NCI-H2196 treated with DMSO at 0.1 percent for 48 hours (cell line): ENCODE measurements at regions not wholly inside any gene's neighbourhood (a gene's known extent, or its start where the extent isn't known, plus 50 kb on each side); places are given as distances from the start of the nearest gene placed in this dataset.

Source experiments
- DNase-seq: peaks from one replicate; lab custom pipeline; 2025; ENCODE audit not compliant: unreplicated experiment; lab: John Stamatoyannopoulos, UW

DNA sequence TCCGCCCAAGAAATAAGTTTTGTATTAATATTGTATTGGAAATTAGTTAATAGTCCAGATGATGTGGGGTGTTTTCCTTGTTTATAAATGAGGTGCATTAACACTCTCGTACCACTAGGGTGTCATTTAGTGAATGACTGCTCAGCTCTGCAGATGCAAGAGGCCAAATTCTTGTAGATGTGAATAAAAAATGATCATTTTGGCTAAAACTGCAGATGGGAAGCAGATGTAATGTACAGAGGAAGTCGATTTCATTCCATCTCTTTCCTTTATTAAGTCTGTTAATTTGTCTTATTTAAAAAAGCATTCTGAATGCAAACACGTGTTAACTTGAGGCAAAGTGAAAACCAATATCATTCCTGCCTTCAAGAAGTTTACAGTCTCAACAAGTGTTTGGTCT, 108.1 kb downstream of the DHX15 start:
- no peak for DNase-seq

DNA sequence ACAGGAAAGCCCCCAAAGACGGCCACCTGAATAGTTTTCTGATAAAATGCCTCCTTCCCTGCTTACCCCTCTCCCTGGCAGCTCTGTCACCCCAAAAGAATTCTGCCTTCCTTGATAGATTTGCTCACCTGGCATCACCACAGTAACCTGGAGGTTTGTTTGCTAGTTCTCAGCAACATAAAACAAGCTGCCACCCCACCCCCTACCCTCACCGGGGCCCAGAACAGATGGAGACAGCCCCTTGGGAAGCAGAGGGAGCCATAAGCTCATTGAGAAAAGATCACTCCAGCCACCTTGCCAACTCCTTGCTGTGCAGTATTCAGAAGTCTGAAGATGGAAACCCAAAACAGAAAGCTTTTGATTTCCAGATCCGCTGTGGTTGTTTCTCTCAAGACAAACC, 108.6 kb downstream of the DHX15 start:
- DNase-seq, result no peak

DNA sequence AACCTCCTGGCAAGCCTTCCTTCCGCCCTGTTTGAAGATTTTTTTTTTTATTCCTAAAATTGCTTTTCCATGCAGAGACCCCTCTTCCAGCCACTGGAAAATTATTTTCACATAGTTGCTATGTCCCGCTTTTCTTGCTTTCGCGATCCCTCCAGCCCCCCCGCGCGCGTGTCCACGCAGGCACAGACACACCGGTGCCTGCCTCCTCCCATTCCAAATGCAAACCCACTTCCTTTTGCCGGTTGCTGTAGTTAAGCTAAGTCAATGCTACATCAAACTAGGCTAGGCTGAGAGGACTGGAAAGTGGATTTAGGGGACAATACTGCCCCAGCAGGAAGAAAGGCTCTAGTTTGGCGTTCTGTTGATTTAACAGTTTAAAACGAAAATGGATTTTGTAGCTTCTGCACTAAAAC, 111.0 kb downstream of the DHX15 start:
- peak; percentile 30 for DNase-seq

DNA sequence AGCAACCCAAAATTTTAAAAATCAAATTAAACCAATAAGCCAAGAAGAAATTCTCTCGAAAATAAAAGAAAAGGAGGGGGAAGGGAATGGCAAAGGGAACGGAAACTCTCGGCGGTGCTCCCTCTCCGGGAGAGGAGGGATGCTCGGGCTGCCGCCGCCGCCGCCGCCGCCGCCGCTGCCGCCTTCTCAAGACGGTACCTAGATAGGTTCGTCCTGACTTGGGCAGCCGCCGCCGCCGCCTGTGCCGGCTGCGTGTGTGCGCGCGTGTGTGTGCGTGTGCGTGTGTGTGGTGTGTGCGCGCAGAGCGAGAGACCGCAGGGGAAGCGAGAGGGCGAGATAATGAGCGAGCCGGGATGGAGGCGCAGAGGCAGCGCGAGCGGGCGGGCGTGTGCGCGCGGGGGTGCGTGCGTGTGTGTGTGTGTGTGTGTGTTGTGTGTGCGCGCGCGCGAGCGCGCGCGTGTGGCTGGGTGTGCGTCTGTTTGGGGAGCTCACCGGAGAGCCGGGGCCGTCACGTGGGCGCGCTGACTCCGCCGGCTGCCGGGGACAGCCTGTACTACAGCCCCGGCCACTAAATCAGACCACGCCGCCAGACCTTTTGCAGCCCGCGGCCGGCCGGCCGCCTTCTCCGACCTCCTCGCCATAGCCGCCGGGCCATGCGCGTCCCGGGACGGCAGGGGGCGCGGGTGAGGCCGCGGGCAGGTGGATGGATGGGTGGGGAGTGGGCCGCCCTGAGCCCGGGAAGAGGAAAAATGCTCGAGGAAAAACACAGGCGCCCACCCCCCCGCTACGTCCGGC, 111.6 kb downstream of the DHX15 start:
- DNase-seq, result peak; percentile 67

DNA sequence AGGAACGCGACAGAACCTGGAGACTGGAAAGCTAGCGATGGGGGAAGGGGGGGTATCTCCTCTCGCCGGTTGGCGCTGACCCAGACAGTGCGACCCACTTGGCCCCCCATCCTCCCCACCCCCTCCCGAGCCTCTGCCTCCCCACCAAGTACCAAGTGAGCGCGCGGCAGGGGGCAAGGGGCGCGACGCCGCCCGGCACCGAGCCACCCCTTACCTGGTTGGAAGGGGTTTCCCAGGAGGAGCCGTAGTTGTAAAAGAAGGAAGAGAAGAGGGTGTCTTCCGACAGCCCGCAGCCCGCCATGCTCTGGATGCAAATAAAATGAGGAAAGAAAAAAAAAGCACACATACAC, 112.2 kb downstream of the DHX15 start:
- DNase-seq, result no peak

DNA sequence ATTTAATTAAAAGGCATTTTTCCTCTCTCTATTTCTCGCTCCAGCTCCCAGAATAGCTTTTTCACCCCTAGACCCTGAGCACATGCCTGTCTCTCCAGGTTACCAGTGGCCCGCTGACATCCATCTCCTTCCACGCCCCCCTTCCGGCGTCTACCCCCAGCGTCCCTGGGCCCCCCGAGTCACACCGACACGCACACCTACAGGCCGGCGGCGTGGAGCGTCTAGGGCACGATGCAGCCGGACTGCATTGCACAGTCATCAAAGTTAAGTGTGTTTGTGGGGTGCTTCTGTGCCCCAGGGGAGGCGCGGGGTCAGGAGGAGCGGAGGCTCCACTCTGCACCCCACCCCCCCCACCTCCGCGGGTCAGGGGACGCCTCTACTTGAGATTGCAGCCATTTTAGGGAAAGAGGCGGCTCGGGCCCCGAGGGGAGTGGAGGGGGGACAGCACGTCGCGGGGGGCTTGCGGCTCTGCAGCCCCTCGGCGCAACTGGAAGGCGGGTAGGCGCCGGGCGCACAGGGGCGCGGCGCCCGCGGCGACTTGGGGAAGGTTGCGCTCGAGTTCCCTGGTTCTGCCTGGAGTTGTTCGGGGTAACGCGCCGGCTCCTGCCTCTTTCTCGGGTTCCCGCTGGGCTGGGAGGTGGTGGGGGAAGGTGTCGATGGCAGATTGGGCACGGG, 112.7 kb downstream of the DHX15 start:
- DNase-seq, result no peak

DNA sequence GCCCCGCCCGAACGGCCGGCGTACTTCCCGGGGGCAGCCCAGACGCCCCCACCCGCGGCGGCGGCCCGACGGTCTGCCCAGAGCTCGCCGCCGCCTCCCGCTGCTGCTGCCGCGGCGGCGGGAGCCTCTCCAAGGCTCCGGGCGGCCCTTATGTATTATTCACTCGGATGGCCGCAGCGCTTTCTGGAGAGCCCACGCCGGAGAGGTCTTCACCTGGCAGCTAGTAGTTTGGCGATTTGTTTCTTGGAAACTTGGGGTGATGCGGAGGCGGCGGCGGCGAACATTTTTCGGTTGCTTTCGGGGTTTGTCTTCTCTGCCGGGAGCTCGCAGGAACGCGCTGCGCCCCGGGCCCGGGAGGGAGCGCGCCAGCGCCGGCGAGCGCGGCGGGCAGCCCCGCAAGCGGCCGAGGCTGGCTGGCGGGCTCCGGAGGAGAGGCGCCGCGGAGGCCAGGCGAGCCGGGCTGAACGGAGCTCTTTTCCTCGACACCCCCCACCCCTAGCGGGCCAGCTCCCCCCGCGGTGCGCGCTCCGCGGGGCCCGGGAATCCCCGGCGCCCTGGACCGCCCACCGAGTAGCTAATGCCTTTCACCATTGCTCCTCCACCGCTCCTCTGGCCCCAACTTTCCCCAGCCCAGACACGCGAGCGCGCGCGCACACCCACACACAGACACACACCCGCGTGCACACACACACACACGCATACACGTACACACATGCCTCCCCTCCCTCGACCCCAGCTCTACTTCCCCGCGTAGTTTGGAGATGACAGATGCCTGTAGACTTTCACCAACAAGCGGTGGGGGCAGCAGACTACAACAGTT, 113.5 kb downstream of the DHX15 start:
- DNase-seq, result no peak

DNA sequence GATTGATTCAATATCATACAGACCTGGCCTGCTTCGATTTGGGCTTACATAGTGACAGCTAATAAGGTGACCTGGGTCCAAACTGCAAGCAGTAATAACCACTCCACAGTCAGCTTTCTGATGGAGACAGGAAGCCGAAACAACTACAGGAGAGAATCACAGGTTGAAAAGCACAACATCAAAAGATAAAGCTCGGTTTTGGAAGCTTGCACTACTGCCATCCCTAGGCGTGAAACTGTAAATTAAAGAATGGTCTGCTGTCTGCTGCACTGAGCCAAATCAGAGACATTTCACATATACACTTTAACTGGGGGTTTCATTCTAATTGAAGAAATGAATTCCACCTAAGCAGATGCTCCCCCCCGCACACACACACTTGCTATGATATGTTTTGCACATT, 116.3 kb downstream of the DHX15 start:
- DNase-seq, result no peak

DNA sequence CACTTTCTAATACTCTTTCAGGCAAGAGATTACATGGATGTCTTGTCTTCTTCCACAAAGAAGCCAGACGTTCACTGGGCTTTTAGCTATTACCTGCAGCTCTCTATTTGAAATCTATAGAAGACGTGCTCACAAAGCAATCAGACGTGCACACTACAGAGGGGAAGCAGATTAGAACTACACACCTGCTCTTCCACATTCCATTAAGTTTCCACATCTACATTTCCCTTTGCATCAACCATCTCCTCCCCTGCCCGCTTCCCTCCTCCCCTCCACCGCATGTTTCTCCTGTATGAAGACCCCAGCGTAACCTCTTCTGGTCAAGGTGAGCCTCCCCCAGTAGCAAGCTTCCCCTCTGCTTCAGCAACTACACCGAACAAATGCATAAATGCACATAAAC, 119.8 kb downstream of the DHX15 start:
- DNase-seq, result no peak

DNA sequence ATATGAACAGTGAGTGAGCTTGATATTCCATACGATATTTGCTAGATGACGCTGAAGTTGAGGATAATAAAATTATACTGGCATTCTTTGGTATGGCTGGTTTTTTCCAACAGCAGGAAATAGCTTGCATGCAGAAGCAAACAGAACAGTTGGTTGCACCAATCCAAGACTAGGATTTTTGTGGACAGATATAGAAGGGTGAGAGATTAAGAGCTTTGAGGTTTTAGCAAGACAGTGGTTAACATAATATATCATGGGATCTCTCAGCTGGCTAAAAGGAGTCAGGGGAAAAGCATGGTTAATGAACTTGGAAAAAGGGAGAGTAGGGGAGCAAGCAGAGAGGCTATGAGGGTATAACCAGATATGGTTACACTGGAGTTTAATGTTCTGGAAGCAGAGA, 127.9 kb downstream of the DHX15 start:
- DNase-seq, result no peak

DNA sequence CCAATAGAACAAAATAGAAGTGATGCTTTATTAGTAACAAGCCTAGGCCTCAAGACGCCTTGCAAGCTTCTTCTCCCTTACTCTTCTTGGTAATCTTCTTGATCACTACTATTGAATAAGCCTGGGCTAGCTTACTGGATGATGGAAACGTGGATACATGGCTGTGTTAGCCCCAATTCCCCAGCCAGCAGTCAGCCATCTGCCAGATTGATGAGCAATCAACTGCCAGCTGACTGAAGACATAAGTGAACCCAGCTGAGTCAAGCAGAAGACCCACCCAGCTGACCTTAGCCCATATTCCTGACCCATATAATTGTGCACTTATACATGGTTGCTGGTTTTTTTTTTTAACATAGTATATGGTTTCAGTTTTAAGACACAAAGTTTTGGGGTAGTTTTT, 130.4 kb downstream of the DHX15 start:
- no peak for DNase-seq

DNA sequence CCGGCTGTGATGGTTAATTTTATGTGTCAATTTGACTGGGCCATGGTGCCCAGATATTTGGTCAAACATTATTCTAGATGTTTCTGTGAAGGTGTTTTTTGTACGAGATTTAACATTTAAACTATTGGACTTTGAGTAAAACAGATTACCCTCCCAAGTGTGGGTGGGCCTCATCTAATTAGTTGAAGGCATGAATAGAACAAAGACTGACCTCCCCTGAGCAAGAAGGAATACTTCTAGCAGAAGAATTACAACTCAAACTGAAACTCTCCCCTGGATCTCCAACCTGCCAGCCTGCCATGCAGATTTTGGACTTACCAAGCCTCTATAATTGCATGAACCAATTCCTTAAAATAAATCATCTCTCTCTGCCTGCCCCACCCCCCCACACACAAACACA, 132.5 kb downstream of the DHX15 start:
- DNase-seq, result no peak

DNA sequence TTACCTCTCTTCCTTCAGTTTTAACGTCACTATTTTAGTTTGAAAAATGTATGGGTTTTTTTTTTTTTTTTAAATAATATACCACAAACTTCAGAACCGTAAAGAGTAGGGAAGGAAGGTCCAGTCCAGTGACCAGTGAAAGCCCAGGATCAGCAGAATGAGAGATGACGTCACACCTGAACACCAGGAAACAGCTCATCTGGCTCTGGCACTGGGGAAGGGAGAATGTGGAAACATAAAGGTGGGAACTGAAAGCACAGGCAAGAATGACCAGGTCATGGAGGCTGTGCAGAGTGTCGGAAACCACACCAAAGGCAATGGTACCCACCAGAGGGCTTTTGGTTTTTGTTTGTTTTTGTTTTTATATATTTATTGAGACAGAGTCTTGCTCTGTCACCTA, 141.2 kb downstream of the DHX15 start:
- no peak for DNase-seq

DNA sequence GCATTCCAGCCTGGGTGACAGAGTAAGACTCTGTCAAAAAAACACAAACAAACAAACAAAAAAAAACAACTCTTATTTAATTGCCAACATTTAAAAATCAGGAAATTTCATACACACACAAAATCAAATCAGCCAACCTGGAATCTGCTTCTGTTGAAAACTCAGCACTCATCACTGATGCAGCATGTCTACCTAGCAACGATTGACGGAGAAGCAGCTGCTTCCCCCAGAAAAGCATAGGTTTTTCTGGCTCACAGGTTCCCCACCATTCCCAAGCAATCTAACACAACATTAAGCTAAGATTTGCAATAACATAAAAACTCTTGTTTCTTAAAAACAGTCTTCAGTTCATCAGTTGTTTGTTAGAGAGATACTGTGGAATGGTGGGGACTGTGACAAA, 143.6 kb downstream of the DHX15 start:
- DNase-seq, result no peak

DNA sequence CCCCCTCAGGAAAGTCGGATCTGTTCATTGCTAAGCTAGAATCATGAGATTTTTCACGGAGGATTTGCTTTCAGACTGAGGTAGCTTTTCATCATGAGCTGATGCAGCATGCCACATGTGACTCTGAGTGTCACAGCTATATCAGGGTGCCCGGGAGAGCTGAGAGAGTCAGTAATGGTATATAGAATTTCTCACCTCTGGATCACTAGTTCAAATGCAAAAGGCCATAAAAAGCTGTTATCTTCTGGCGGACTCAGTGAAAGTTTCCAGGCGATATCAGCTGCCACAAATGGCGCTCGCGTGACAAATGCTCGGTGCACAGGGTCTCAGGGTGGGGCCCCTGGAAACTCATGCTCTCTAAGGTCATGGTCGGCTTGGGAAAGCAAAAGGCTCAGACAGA, 150.1 kb downstream of the DHX15 start:
- no peak for DNase-seq

DNA sequence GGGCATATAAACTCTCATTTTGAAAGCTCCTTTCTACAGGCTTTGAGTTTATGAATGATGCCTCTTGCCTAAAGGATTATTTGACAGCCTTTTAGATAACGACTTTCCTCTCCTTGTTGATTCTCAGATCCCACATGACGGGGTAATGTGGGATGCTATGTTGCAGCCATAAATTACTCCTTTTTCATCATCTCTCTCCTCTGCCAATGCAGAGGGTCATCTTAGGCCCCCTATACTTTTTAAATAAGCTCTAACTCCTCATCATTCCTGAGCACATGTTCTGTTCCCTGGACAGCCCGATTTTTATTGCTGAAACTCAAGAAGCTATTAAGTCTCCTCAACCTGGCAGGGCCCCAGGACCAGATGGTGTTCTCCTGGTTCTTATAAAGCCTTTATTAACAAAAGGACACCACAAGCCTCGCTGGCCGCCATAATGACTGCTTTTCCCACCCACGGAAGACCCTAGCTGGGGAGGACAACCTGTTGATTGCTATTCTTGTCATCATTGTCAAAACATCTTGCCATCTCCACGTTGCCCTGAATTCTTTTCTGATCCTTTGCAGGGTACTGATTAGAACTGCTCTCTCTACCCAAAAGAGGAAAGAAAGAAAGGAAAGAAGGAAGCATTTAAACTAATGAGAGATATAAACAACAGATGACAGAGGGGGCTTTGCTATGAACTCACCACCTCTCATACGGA, 150.7 kb downstream of the DHX15 start:
- DNase-seq, result no peak

DNA sequence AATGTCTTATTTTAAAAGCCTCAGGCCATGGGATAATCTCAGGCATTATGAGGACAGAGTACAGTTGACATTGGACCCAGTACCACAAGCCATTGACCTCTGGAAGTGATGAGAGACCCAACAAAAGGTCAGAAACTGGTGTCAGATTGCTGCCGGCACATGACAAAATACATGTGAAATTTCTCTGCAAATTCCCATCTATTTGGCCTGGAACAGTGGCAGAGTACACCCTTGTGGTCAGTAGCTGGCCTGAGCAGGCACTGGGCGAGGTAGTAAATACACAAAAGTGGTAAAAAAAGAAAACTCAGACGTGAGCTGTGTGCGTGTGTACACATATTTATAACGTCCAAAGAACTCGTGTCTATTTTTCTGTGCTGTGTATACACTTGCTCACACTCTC, 155.5 kb downstream of the DHX15 start:
- no peak for DNase-seq

DNA sequence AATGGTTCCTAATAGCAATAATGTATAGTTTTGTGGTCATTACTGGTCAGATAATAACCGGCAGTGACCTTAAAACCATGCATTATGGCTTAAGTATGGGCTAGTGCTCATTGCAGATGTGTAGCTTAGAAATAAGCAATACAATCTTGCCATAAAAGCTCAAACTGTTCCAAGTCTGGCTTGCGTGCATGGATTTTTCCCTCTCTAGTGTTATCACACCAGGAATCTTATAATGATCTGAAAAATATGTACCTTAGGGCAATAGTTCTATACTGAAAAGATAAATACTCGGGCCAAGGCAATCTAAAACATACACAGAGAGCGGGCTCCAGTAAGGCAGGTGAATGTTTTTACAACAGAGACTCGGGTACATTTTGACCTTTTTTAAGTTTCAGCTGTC, 157.8 kb downstream of the DHX15 start:
- DNase-seq, result no peak

DNA sequence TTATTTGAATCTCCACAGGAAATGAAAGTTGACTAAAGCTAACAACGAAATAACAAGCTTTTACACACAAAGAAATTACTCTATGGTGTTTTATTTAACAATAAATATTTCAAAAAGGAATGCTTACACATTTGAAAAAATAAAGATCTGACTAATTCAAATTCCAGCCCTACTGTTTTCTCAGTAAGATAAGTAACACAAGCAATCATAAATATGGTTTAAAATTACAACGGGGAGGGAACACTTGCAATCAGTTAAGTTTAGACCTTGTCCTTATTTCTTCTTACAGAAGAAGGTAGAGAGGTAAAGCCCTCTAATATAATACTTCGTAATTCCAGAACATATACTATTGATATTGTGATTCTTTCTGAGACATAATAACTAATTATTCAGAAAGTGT, 158.5 kb downstream of the DHX15 start:
- DNase-seq, result no peak

DNA sequence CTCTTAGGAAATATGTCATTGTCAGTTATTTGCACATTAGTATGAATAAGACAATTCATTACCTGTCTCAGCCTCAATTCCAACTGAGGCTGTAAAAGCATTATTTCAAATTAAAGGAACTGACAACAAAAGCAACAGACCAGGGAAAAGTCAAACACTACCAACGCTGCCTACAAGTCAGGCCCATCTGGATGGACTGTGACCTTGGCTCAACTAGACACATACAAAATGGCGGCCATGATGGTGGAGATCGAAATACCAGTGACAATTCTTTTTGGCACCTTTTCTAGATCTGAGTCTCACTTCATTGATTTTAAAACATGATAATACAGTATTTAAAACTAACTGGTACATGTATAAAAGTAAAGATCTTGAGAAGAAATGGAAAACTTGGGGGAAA, 160.7 kb downstream of the DHX15 start:
- DNase-seq, result no peak

DNA sequence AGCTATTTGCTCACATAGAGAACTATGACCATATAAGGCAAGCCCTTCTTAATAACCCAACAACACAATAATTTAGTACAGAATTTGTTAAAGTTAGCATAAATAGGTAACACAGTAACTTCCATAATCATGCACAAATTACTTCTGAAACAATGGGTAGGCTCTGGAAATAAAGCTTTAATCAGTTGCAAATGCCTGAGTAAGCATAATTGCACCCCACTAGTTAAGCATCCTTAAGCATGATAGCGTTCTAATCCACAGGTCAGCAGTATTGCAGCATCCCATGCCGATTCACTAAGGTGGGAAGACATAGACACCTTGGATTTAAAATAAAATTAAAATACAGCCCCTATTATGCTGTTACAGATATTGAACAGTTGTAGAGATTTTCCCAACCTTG, 161.7 kb downstream of the DHX15 start:
- DNase-seq, result no peak
